Progenitor cell of endocrine pancreas (in vitro differentiated cells): ENCODE measurements at regions not wholly inside any gene's neighbourhood (a gene's known extent, or its start where the extent isn't known, plus 50 kb on each side); places are given as distances from the start of the nearest gene placed in this dataset.

Experiments
- DNase-seq: peaks from one replicate; pipeline ENCODE4 v3.0.0; 2021; ENCODE audit warnings: low spot score; ENCODE audit not compliant: unreplicated experiment
- H3K27ac Mint-ChIP-seq: 2 replicates; pipeline ENCODE4 v1.8.0; 2021; ENCODE audit warnings: mild to moderate bottlenecking, moderate library complexity, mixed read lengths
- H3K27me3 Mint-ChIP-seq: 2 replicates; pipeline ENCODE4 v1.8.0; 2021; ENCODE audit warnings: mixed read lengths
- H3K36me3 Mint-ChIP-seq: 2 replicates; pipeline ENCODE4 v1.8.0; 2022; ENCODE audit warnings: mixed read lengths; ENCODE audit not compliant: insufficient read depth
- H3K4me1 Mint-ChIP-seq: 2 replicates; pipeline ENCODE4 v1.8.0; 2021; ENCODE audit warnings: low read depth, mixed read lengths
- H3K4me3 Mint-ChIP-seq: 2 replicates; pipeline ENCODE4 v1.8.0; 2021; ENCODE audit warnings: low read depth, mild to moderate bottlenecking, moderate library complexity, mixed read lengths
- H3K9me3 Mint-ChIP-seq: 2 replicates; pipeline ENCODE4 v1.8.0; 2021; ENCODE audit warnings: low read depth, mixed read lengths
- CTCF ChIP-seq: fragments of 200-600 bp; sonication (generic); IDR thresholded peaks from one replicate; pipeline ENCODE4 v1.5.0; 2021; ENCODE audit warnings: antibody characterized with exemption, mild to moderate bottlenecking; ENCODE audit not compliant: unreplicated experiment

GRCh38 chr15:94611656-94612055, 380.3 kb downstream of the MCTP2 start:
- H3K36me3 Mint-ChIP-seq: no peaks in the 10 kb centered on the region
- TF ChIP-seq CTCF: no peak
- H3K4me3 Mint-ChIP-seq: no peak overlapping the region
- no peak overlapping the region for H3K27ac Mint-ChIP-seq
- DNase-seq: no peak
- peaks cover 16% of the 10 kb centered on the region for H3K27me3 Mint-ChIP-seq
- H3K9me3 Mint-ChIP-seq: no peaks in the 10 kb centered on the region
- no peaks in the 10 kb centered on the region for H3K4me1 Mint-ChIP-seq

- Mint-ChIP-seq H3K36me3 (no peaks in the 10 kb centered on the region), H3K9me3 (no peaks in the 10 kb centered on the region), H3K4me3 (no peak overlapping the region), H3K27ac (no peak overlapping the region), H3K4me1 (no peaks in the 10 kb centered on the region), H3K27me3 (peaks cover 13% of the 10 kb centered on the region)
- TF ChIP-seq CTCF: no peak
- DNase-seq: no peak
Measured at GRCh38 chr15:94615688-94616087, 384.3 kb downstream of the MCTP2 start.

- H3K4me1 Mint-ChIP-seq: no peaks in the 10 kb centered on the region
- no peaks in the 10 kb centered on the region for H3K36me3 Mint-ChIP-seq
- H3K27me3 Mint-ChIP-seq: no peaks in the 10 kb centered on the region
- no peaks in the 10 kb centered on the region for H3K9me3 Mint-ChIP-seq
- no peak for TF ChIP-seq CTCF
- H3K27ac Mint-ChIP-seq: no peak overlapping the region
- DNase-seq: no peak
- no peak overlapping the region for H3K4me3 Mint-ChIP-seq
Measured at GRCh38 chr15:94620632-94621031, 389.3 kb downstream of the MCTP2 start.

- DNase-seq: no peak
- Mint-ChIP-seq H3K9me3 (no peaks in the 10 kb centered on the region), H3K27ac (no peak overlapping the region), H3K36me3 (no peaks in the 10 kb centered on the region), H3K4me1 (no peaks in the 10 kb centered on the region), H3K4me3 (no peak overlapping the region), H3K27me3 (no peaks in the 10 kb centered on the region)
- no peak for TF ChIP-seq CTCF
Measured at GRCh38 chr15:94621736-94622135, 390.4 kb downstream of the MCTP2 start.

- DNase-seq: no peak
- no peaks in the 10 kb centered on the region for H3K36me3 Mint-ChIP-seq
- TF ChIP-seq CTCF: no peak
- no peak overlapping the region for H3K4me3 Mint-ChIP-seq
- no peak overlapping the region for H3K27ac Mint-ChIP-seq
- H3K4me1 Mint-ChIP-seq: no peaks in the 10 kb centered on the region
- H3K9me3 Mint-ChIP-seq: no peaks in the 10 kb centered on the region
- no peaks in the 10 kb centered on the region for H3K27me3 Mint-ChIP-seq
Measured at GRCh38 chr15:94626949-94627348, 395.6 kb downstream of the MCTP2 start.

- Mint-ChIP-seq H3K27me3 (peaks cover 3% of the 10 kb centered on the region), H3K27ac (no peak overlapping the region), H3K4me3 (no peak overlapping the region), H3K9me3 (no peaks in the 10 kb centered on the region), H3K4me1 (peaks cover 6% of the 10 kb centered on the region), H3K36me3 (no peaks in the 10 kb centered on the region)
- DNase-seq: no peak
- TF ChIP-seq CTCF: no peak
Measured at GRCh38 chr15:94631608-94632007, 400.2 kb downstream of the MCTP2 start.
